Astrocyte (in vitro differentiated cells and primary cell): ENCODE measurements at regions not wholly inside any gene's neighbourhood (a gene's known extent, or its start where the extent isn't known, plus 50 kb on each side); places are given as distances from the start of the nearest gene placed in this dataset.

Experiments
- EZH2 ChIP-seq: IDR thresholded peaks from 2 replicates; pipeline ENCODE4 v1.6.1; 2012; ENCODE audit warnings: mild to moderate bottlenecking, low read length, inconsistent platforms; ENCODE audit not compliant: insufficient read depth
- TF ChIP-seq, protein P1 (sequence below): IDR thresholded peaks from 2 replicates; pipeline ENCODE4 v1.5.1; 2011; ENCODE audit warnings: low read depth, mild to moderate bottlenecking, inconsistent platforms, low read length, moderate library complexity; ENCODE audit not compliant: insufficient read depth

DNA sequence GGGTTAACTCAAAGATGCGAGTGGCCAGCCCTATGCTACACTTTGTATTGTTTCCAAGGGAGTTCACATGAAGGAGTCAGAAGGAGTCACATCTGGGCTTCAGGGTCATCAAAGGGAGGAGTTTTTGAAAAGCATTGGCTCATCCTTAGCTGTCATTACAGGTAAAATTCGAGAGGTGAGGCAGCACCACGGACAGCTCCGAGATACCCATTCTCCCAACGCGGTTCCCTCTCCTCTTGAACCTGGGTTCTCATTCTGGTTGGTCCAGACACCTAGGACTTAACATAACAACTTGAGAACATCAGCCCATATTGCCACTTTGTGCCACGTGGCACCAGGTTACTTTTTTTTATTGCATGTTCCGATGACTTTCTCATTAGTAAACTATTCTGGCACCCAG is 768.6 kb downstream of the NLGN4Y start:
- TF ChIP-seq, protein P1, sequence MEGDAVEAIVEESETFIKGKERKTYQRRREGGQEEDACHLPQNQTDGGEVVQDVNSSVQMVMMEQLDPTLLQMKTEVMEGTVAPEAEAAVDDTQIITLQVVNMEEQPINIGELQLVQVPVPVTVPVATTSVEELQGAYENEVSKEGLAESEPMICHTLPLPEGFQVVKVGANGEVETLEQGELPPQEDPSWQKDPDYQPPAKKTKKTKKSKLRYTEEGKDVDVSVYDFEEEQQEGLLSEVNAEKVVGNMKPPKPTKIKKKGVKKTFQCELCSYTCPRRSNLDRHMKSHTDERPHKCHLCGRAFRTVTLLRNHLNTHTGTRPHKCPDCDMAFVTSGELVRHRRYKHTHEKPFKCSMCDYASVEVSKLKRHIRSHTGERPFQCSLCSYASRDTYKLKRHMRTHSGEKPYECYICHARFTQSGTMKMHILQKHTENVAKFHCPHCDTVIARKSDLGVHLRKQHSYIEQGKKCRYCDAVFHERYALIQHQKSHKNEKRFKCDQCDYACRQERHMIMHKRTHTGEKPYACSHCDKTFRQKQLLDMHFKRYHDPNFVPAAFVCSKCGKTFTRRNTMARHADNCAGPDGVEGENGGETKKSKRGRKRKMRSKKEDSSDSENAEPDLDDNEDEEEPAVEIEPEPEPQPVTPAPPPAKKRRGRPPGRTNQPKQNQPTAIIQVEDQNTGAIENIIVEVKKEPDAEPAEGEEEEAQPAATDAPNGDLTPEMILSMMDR, result no peak
- TF ChIP-seq EZH2, result no peak
